GM12891 (cell line): ENCODE measurements at regions not wholly inside any gene's neighbourhood (a gene's known extent, or its start where the extent isn't known, plus 50 kb on each side); places are given as distances from the start of the nearest gene placed in this dataset.

ENCODE experiments used
- POLR2AphosphoS5 ChIP-seq: IDR thresholded peaks from 2 replicates; pipeline ENCODE4 v1.6.1; 2011; ENCODE audit warnings: low read depth, low read length, control low read depth
- POU2F2 ChIP-seq: IDR thresholded peaks from 2 replicates; pipeline ENCODE4 v1.6.1; 2011; ENCODE audit warnings: low read depth, mild to moderate bottlenecking, control low read depth, low read length, moderate library complexity
- SPI1 ChIP-seq: IDR thresholded peaks from 2 replicates; pipeline ENCODE4 v1.6.1; 2011; ENCODE audit warnings: low read depth, low read length, control low read depth

DNA sequence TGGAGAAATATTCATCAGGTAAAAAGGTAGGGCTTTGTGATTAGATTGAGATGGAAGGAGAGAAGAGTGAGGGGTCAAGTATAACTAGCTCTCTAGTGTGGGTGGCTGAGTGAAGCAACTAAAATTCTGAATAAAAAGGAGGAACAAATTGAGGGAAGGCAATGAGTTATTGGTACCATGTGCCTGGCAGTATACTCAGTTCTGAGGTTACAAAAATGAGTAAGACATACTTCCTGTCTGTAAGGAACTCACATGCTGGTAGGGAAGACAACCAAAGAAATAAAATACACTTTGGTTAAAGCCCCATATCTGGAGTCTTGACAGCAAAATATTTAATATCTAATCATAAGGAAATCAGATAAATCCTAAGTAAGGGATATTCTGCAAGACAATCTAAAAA is 476.8 kb upstream of the C9orf72 start:
- no peak for TF ChIP-seq POLR2AphosphoS5
- TF ChIP-seq SPI1, result no peak
- no peak for TF ChIP-seq POU2F2
